LNCAP (cell line): ENCODE measurements at regions not wholly inside any gene's neighbourhood (a gene's known extent, or its start where the extent isn't known, plus 50 kb on each side); places are given as distances from the start of the nearest gene placed in this dataset.

Experiments used
- TF ChIP-seq, protein P1 (sequence below): fragments of 450-650 bp; IDR thresholded peaks from 2 replicates; pipeline ENCODE4 v1.5.1; 2017; ENCODE audit warnings: mild to moderate bottlenecking

DNA sequence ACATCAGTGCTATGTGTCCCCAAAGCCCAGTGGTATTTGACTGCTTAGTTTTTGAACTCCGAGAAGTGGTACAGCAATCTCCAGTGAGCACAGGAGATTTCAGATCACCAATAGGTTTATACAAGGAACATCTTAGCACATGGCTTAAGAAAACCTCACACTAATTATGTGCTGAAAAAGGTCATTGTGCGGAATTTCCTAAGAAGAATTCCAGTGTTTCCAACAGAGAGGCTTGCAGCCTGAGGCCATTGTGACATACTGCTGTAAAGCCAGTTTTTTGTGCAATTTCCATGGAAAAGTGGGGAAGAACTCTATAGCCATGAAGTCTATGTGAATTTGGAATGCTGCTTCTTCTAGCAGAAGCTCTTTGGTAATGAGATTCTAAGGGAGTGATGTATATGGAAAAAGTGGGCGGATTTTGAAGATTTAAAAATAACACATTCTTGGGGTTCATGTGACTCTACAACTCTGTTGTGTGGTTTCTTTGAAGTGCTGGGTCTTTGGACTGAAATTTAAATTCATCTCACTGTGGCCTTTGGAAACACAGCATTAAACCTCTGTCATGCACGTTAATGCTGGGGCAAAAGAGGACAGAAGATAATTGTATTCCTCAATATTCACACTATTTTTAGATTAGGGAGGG lies 110.5 kb upstream of the CD180 start:
- TF ChIP-seq, protein P1, sequence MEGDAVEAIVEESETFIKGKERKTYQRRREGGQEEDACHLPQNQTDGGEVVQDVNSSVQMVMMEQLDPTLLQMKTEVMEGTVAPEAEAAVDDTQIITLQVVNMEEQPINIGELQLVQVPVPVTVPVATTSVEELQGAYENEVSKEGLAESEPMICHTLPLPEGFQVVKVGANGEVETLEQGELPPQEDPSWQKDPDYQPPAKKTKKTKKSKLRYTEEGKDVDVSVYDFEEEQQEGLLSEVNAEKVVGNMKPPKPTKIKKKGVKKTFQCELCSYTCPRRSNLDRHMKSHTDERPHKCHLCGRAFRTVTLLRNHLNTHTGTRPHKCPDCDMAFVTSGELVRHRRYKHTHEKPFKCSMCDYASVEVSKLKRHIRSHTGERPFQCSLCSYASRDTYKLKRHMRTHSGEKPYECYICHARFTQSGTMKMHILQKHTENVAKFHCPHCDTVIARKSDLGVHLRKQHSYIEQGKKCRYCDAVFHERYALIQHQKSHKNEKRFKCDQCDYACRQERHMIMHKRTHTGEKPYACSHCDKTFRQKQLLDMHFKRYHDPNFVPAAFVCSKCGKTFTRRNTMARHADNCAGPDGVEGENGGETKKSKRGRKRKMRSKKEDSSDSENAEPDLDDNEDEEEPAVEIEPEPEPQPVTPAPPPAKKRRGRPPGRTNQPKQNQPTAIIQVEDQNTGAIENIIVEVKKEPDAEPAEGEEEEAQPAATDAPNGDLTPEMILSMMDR, result no peak

DNA sequence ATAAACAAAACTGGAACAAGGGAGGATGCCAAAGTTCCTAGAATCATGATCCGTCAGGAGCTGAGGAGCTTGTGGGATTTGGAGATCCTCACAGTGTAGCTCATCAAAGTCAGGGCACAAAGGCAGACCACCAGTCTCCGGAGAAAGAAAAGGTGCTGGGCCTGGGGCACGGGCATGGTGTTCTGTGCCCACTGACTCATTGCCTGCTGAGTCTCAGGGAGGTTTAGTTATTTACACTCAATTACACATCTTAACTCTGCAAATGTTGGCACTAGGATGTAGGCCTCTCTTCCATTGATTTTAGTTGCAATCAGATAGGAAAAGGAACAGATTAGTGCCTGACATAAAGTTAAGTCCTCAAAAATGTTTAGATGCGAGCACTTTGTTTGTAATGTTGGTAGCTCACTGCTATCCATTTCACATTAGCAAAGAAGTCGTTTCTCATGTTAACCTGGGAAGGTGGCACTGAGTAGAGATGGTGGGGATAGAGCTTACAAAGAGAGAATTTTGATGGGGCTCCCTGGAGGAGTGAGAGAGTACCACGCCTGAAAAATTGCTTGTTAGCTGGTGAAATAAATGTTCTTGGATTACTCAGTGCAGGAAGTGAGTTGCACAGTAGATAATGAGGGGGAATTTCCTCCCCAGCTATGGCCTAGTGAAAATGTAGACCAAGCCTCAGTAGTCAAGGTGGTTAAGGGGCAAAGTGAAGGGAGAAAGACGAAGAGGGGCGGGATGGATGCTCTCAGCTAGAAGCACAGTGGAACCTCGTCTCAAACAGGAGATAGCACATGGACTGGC lies 109.5 kb upstream of the CD180 start:
- TF ChIP-seq, protein P1, result no peak

DNA sequence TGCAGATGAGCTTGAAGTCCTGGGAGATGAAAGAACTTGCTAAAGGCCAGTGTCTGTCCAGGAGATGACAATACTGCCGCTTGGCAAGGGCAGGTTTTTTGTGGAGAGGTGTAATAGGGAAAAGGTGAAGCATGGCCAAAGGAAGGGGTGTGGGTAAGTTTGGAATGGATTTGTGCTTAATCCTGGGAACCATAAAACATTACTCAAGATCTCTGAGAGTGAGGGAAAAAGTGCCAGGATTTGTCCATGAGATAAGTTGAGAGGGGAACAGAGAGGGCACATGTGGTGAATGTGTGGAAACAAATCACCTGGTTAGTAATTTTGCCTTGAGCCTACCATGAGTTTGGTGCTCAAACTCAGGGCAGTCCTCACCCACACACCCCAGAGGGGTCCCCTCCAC lies 108.8 kb upstream of the CD180 start:
- TF ChIP-seq, protein P1, result no peak

DNA sequence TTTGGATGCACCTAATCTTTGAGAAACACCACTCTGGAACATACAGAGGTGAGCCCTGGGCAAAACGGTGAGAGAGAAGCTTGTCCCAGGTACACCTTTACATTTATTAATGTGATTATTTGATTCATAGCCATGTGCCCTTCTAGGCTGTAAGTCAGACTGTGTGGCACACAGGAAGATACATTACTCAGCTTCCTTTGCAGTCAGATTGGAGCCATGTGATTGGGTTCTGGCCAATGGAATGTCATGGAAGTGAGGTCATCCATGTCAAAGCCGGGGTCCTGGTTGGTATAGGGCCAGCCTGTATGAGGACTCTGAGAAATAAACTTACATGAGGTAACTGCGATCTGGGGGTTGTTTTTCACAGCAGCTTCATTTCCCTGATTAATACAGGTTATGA lies 106.8 kb upstream of the CD180 start:
- TF ChIP-seq, protein P1, result no peak

DNA sequence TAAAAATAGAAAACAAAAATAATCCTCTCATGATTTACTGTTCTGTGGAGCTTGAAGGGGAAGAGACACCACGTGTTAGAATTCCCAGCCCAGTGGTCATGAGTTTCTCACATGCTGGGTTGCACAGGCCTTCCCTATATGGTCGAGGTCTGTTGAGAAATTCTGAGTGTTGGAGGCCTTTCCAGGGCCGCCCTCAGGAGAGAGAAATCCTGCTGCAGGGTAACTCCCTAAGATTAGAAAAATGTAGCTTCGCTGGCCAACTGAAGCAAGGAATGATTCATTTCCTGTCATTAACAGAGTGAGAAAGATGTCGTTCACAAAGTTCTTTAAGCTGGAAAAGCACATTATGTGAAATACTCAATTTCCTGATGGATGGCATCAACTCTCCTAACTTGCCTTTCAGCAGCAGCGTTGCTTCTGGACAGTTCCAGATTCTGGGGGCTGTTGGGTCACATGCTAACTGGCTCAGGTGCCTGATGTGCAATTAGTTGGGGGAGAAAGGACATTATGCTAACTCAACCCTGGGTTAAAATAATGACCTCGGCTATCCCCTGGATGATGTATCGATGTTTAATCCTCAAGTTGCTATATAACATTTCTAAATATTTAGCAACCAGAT lies 104.8 kb upstream of the CD180 start:
- TF ChIP-seq, protein P1, result no peak

DNA sequence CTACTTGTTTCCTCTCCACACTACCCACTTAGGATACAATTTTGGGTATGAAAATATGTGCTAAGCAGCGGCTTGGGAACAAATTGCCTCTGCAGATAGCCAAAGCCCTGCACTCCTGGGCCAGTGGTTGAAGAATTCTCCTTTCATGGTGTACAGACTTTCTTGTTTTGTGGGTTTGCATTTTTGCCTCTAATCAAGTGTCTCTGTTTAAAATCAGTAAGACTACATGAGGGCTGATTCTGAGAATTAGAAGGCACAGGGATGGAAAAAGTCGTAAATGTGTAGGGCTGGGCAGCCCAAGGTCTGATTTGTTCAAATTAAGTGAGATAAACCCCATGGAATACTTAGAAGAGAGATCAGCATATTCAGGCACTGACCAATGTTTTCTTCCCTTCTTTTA lies 103.7 kb upstream of the CD180 start:
- TF ChIP-seq, protein P1, result no peak

DNA sequence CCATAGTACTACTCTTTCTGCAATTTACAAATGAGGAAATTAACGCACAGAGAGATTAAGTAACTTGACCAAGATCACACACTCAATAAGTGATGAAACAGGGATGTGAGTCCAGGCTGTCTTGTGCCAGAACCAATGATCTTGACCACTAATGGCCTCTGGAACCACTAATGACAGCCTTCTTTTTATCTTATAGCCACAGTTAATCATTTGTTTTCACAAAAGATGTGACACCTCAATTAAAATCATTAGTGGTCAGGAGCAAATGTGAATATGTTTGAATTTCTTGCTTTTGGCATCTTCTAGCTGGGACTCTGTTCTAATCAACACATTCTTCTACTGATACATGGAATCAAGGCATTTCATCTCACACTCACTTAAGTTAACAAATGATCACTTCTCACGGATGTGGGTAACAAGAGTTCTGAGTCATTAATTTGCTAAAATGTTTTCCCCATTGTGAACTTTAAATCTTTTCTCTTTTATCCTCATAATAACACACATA lies 102.7 kb upstream of the CD180 start:
- TF ChIP-seq, protein P1, result no peak
